GM10266 (cell line): ENCODE measurements at regions not wholly inside any gene's neighbourhood (a gene's known extent, or its start where the extent isn't known, plus 50 kb on each side); places are given as distances from the start of the nearest gene placed in this dataset.

Source experiments
- DNase-seq: peaks from one replicate; pipeline ENCODE4 v3.0.0; 2012; ENCODE audit errors: extremely low spot score
- CTCF ChIP-seq: IDR thresholded peaks from 2 replicates; pipeline ENCODE4 v1.5.1; 2012; ENCODE audit warnings: mild to moderate bottlenecking, low read depth; ENCODE audit not compliant: control insufficient read depth, insufficient read depth; ENCODE audit errors: missing control alignments

GRCh38 chr20:62533591-62534495 is 58.0 kb upstream of the GATA5 start:
- DNase-seq: no peak
- TF ChIP-seq CTCF: no peak

GRCh38 chr20:62534526-62535221 is 58.9 kb upstream of the GATA5 start:
- DNase-seq: no peak
- TF ChIP-seq CTCF: no peak

- DNase-seq: no peak
- TF ChIP-seq CTCF: no peak
Observed at GRCh38 chr20:62535282-62535811, 59.6 kb upstream of the GATA5 start.

- TF ChIP-seq CTCF: no peak
- no peak for DNase-seq
Observed at GRCh38 chr20:62535964-62536363, 60.2 kb upstream of the GATA5 start.

GRCh38 chr20:62536871-62537401 is 61.1 kb upstream of the GATA5 start:
- no peak for TF ChIP-seq CTCF
- no peak for DNase-seq

GRCh38 chr20:62537649-62538292 is 62.0 kb upstream of the GATA5 start:
- DNase-seq: no peak
- no peak for TF ChIP-seq CTCF
